Heart left ventricle (tissue), 16 donors: ENCODE measurements at regions not wholly inside any gene's neighbourhood (a gene's known extent, or its start where the extent isn't known, plus 50 kb on each side); places are given as distances from the start of the nearest gene placed in this dataset.

ENCODE experiments used
- ATAC-seq, 4 donors: fragments of 200-7000 bp; cut with Tn5 transposase; one replicate each; pipeline ENCODE4 v1.9.1; 2020 to 2022; ENCODE audit warnings: moderate library complexity in 4 of 4, mild to moderate bottlenecking in 3 of 4, moderate number of reproducible peaks in 1 of 4
- DNase-seq, 5 donors: peaks; one replicate each; pipeline ENCODE4 v3.0.0-alpha.2; 2020
- H3K27ac ChIP-seq, 12 donors: fragments of 200-600 bp; sonication (generic) in 4 of 12; one replicate each; pipeline versions ENCODE4 v1.5.0 to v1.8.0; 2016 to 2022; ENCODE audit warnings: mild to moderate bottlenecking in 2 of 12
- H3K27me3 ChIP-seq, 9 donors: fragments of 200-600 bp; sonication (generic) in 2 of 9; one replicate each; pipeline versions ENCODE4 v1.5.1 to v1.8.0; 2016 to 2022; ENCODE audit warnings: mild to moderate bottlenecking in 3 of 9
- H3K36me3 ChIP-seq, 9 donors: fragments of 200-600 bp; sonication (generic) in 2 of 9; one replicate each; pipeline versions ENCODE4 v1.5.0 to v1.8.0; 2018 to 2022; ENCODE audit warnings: mild to moderate bottlenecking in 2 of 9
- H3K4me1 ChIP-seq, 12 donors: fragments of 200-600 bp; sonication (generic) in 4 of 12; one replicate each; pipeline versions ENCODE4 v1.5.0 to v1.8.0; 2016 to 2022; ENCODE audit warnings: mild to moderate bottlenecking in 3 of 12
- H3K4me3 ChIP-seq, 12 donors: fragments of 200-600 bp; sonication (generic) in 4 of 12; one replicate each; pipeline versions ENCODE4 v1.5.0 to v1.8.0; 2017 to 2022; ENCODE audit warnings: mild to moderate bottlenecking in 9 of 12, moderate library complexity in 4 of 12
- H3K9me3 ChIP-seq, 12 donors: fragments of 200-600 bp; sonication (generic) in 4 of 12; one replicate each; pipeline versions ENCODE4 v1.5.0 to v1.8.0; 2016 to 2022; ENCODE audit warnings: mild to moderate bottlenecking in 1 of 12
- CTCF ChIP-seq, 12 donors: fragments of 200-600 bp; sonication (generic) in 4 of 12; IDR thresholded peaks; one replicate each; pipeline versions ENCODE4 v1.5.0 to v1.8.0; 2018 to 2022; ENCODE audit warnings: antibody characterized with exemption in 12 of 12, mild to moderate bottlenecking in 5 of 12
- POLR2A ChIP-seq, 2 donors: fragments of 450-650 bp; IDR thresholded peaks; one replicate each; pipeline ENCODE4 v1.6.1; 2017; ENCODE audit warnings: antibody characterized with exemption in 2 of 2, mild to moderate bottlenecking in 2 of 2, moderate library complexity in 2 of 2
- WGBS, 4 donors: extraction: QIAGEN DNeasy Blood & Tissue Kit in 2 of 4; methylation state at CpG; one replicate each; pipeline versions ENCODE4 v1.1.5 to v1.1.7; 2013 to 2018; 5-methylcytosine and 5-hydroxymethylcytosine counted together
- intact Hi-C, 10 donors: fragments of 100-400 bp; cut with DNase I; formaldehyde crosslinking; loops; one replicate each; pipeline versions ENCODE4 v1.11.1 to v1.14.2; 2022
- donor health status: ischemic (EF 13 %, LVEDD 7.1; RV severe dilation, severe dysfunction).
- donor health status: healthy with polysubstance abuse.
- donor health status: DM: no; HTN: yes; CAD: no.
- donor health status: DM: no; HTN: no; CAD: no.
- donor health status: ischemic (EF 25% LVEDD 6.9; RV normal size, moderate dysfunction).
- donor health status: ischemic (EF 25% LVEDD 5.7; RV mildly dilated, moderate dysfunction).
- donor health status: healthy.
- donor health status: DM: yes; HTN: yes; CAD: no.
- donor health status: ischemic (EF 35%, LVEDD 5.7; RV mildly dilated, moderate dysfunction).
- donor health status: nonischemic (EF 11% LVEDD 7.7; RV severe dilation, severe dysfunction).
- donor health status: DM: yes; HTN: yes; CAD: no.
- donor health status: PGD.
- donor health status: ischemic (EF 29% LVEDD 5.4; RV normal size, mild dysfunction).
- donor health status: nonischemic (EF 23%, LVEDD 6.1; RV moderate dilation, normal function).

- H3K4me3 ChIP-seq: no peak overlapping the region
- WGBS, 4 donors: 96 to 98% (median 96%) methylated on average over 2 of the region's 2 CpGs
- no peaks in the 10 kb centered on the region for H3K27me3 ChIP-seq
- H3K9me3 ChIP-seq: no peaks in the 10 kb centered on the region
- DNase-seq: no peak
- peak overlapping the region in 2 of 12 donors; percentile 48 to 70 for H3K27ac ChIP-seq
- ATAC-seq: no peak
- intact Hi-C loops: loop anchor here in 5 of 10 donors (10.0 kb wide), 5 partner anchors 152 to 738 kb away; no protein-coding TSS in a partner anchor
- H3K36me3 ChIP-seq: no peaks in the 10 kb centered on the region
- peaks cover 0 to 25% (median 7%) of the 10 kb centered on the region in 12 donors for H3K4me1 ChIP-seq
- no peak for TF ChIP-seq CTCF (IDR thresholded peaks at IDR 0.05)
- no peak for TF ChIP-seq POLR2A (IDR thresholded peaks at IDR 0.05)
Observed at GRCh38 chr15:95606551-95606950, 723.9 kb upstream of the NR2F2 start.

GRCh38 chr15:95608371-95608770 lies 722.1 kb upstream of the NR2F2 start:
- peaks cover 0 to 22% (median 7%) of the 10 kb centered on the region in 12 donors for H3K4me1 ChIP-seq
- DNase-seq (no peak), ATAC-seq (no peak)
- no peak for TF ChIP-seq POLR2A (IDR thresholded peaks at IDR 0.05)
- TF ChIP-seq CTCF (IDR thresholded peaks at IDR 0.05): no peak
- H3K36me3 ChIP-seq: no peaks in the 10 kb centered on the region
- H3K9me3 ChIP-seq: no peaks in the 10 kb centered on the region
- 92 to 97% (median 95%) methylated on average over 4 of the region's 4 CpGs for WGBS, 4 donors
- no peaks in the 10 kb centered on the region for H3K27me3 ChIP-seq
- no peak overlapping the region for H3K4me3 ChIP-seq
- no peak overlapping the region for H3K27ac ChIP-seq
- intact Hi-C loops: loop anchor here in 5 of 10 donors (10.0 kb wide), 5 partner anchors 154 to 736 kb away; no protein-coding TSS in a partner anchor

GRCh38 chr15:95609096-95609495 lies 721.4 kb upstream of the NR2F2 start:
- DNase-seq (no peak), ATAC-seq (no peak)
- Histone ChIP-seq H3K4me3 (no peak overlapping the region), H3K4me1 (peaks cover 0 to 14% (median 4%) of the 10 kb centered on the region in 12 donors), H3K9me3 (no peaks in the 10 kb centered on the region), H3K27ac (no peak overlapping the region), H3K27me3 (no peaks in the 10 kb centered on the region), H3K36me3 (no peaks in the 10 kb centered on the region)
- 72 to 79% (median 75%) methylated on average over 3 of the region's 3 CpGs for whole genome bisulfite sequencing, 4 donors
- intact Hi-C loops: loop anchor here in 5 of 10 donors (10.0 kb wide), 5 partner anchors 154 to 736 kb away; no protein-coding TSS in a partner anchor
- TF ChIP-seq POLR2A (IDR thresholded peaks at IDR 0.05) (no peak), CTCF (IDR thresholded peaks at IDR 0.05) (no peak)

GRCh38 chr15:95610945-95611344 lies 719.6 kb upstream of the NR2F2 start:
- DNase-seq: no peak
- TF ChIP-seq POLR2A (IDR thresholded peaks at IDR 0.05) (no peak), CTCF (IDR thresholded peaks at IDR 0.05) (no peak)
- Histone ChIP-seq H3K36me3 (no peaks in the 10 kb centered on the region), H3K4me1 (peaks cover 0 to 4% (median 0%) of the 10 kb centered on the region in 12 donors), H3K27me3 (no peaks in the 10 kb centered on the region), H3K27ac (no peak overlapping the region), H3K9me3 (no peaks in the 10 kb centered on the region), H3K4me3 (no peak overlapping the region)
- WGBS, 4 donors: 95 to 99% (median 96%) methylated on average over 2 of the region's 2 CpGs
- intact Hi-C loops: no loop called here
- ATAC-seq: no peak
